HG03565 (cell line): ENCODE measurements at regions not wholly inside any gene's neighbourhood (a gene's known extent, or its start where the extent isn't known, plus 50 kb on each side); places are given as distances from the start of the nearest gene placed in this dataset.
"Not testable (repeated sequence)": the region's sequence is repeated elsewhere in the genome, so short reads cannot be mapped to it uniquely, and the experiment has no call there.

Experiments used
- ATAC-seq: cut with Tn5 transposase; IDR thresholded peaks from one replicate; pipeline ENCODE4 v1.9.1; 2021; ENCODE audit warnings: mild to moderate bottlenecking, moderate library complexity; ENCODE audit not compliant: unreplicated experiment

DNA sequence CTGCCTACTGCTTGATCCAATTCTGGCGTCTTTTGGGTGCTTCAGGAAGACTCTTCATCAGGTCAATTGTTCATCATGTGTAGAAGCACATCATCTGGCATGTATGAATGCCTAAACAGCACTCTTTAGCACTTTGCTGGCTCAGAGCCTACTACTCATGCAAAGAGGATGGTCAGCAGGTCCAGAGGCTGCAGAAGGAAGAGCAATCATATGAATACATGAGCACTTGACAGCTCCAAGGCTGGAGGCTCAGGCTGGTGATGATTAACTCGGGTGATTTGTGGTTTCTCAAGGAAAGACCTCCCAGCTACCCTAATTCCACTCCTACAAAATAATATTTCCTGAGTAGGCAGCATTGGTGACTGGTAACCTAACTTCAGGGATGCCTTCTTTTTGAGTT lies 103.8 kb upstream of the CXCL13 start:
- ATAC-seq: no peak

DNA sequence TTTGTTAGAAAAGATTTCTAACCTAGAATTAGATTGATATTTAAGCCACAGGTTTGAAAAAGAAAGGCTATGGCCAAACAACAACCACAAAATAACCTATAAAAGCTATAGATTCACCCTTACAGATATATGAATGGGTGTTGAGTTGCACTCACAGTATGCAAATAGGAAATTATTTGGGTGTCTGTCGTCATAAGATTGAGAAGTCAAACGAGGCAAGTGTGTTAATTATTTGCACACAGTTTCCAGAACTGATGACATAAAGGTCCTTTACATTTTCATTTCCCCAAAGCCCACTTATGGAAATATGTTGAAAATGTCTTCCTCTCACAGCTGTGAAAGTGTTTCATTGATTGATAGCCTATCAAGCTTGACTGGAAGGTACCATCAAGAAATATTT lies 101.2 kb upstream of the CXCL13 start:
- ATAC-seq: no peak

DNA sequence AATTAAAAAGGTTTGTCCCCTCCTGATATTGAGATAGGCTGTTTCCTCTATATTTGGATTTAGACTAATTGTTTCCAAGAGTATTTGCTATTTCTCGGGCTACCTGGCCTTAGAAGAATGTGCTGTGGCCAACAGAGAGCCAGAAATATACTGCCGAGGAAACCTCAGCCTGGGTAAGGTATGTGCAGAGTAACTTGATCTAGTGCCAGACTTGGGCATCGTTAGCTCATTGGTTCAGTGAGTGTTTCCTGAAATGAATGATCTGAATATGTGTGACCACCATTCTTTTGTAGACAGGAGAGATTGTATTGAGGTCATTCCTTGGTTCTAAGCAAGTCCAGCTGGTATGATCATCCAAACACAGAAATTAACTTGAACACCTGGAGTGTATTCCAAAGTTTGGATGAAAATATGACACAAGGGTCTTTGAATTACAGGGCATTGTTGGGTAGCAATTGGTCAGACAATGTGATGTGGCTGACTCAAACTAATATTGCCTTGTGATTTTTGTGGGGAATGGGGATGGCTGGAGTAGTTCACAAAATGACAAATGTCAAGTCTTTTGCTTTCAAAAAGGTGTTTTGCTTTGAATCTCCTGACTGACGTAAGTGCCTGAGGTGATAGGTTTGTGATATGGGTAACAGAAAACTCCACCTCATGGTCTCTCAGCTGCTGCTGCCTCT lies 100.2 kb upstream of the CXCL13 start:
- no peak for ATAC-seq

DNA sequence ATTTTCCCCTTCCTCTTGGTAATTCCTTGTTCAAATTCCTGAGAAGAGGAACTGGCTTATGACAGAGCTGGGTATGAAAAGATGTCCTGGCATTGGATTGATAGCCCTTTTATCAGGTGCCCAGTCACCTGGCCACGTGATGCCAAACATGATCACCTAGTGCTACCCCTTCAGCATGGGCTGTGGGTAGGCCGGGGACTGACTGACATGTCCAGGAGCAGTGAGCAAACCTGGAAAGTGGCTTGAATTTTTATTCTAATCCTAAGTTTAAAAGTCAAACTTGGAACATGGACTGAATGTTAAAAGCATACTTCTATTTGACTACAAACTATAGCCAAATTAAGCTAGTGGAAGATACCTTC lies 99.7 kb upstream of the CXCL13 start:
- ATAC-seq: no peak

GRCh38 chr4:77510367-77510766 lies 95.3 kb upstream of the CXCL13 start:
- ATAC-seq: no peak

DNA sequence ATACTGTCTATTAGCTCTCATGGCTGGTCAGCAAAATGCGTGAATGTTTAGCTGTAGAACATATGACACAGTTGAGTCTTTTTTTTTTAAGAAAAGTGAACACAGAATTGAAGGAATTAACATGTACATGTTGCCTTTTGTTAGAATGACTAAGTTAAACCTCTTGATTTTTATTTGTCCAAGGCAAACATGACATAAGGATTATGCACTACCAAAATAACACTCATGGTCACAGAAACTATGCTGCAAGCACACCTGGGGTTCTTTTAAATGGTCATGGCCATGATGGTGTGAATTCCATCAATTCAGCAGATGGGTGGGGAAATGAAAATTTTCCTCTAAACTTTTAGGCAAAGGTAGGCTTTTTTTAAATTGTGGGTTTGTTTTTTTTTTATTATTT lies 80.1 kb upstream of the CXCL13 start:
- ATAC-seq: no peak

GRCh38 chr4:77527900-77528299 lies 77.7 kb upstream of the CXCL13 start:
- ATAC-seq: not testable (repeated sequence)

DNA sequence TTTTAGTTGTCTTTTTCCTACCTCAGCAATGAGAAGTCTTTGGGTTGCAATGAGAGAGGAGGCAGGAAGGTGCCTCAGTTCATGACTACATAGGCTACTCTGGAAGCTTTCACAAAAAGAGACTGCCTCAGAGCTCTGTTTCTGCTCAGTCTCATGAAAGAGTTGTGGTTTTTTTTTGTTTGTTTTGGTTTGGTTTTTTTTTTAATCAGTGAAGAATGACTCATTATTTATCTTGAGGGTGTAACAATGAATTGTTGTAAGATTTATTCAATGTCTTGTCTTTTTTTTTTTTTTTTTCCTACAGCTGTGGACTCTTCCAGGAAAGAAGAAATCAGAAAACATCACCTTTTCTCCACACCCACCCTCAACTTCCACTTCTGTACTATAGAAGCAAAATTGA lies 67.5 kb upstream of the CXCL13 start:
- no peak for ATAC-seq

DNA sequence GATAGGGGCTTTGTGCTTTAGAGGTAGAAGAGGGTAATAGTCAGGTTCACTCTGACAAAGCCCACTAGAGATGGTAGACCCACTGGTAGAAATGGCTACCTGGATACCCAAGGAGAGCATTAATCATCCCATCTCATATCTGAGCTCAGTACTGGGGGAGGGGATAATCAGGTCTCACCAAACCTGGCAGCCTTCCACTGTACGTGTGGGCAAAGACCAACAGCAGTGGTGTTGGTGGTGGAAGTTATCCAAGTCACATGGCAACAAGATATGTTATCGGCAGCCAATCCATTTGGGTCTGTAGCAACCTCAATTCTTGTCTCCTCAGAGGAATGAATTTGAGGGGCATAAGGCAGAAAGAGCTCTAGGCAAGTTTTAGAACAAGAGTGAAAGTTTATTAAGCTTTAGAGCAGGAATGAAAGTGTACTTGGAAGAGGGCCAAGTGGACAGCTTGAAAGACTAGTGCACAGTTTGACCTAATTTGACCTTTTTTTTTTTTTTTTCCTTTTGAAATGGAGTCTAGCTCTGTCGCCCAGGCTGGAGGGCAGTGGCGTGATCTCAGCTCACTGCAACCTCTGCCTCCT lies 67.0 kb upstream of the CXCL13 start:
- no peak for ATAC-seq
